ENCODE measurements at regions not wholly inside any gene's neighbourhood (a gene's known extent, or its start where the extent isn't known, plus 50 kb on each side); places are given as distances from the start of the nearest gene placed in this dataset.

DNA sequence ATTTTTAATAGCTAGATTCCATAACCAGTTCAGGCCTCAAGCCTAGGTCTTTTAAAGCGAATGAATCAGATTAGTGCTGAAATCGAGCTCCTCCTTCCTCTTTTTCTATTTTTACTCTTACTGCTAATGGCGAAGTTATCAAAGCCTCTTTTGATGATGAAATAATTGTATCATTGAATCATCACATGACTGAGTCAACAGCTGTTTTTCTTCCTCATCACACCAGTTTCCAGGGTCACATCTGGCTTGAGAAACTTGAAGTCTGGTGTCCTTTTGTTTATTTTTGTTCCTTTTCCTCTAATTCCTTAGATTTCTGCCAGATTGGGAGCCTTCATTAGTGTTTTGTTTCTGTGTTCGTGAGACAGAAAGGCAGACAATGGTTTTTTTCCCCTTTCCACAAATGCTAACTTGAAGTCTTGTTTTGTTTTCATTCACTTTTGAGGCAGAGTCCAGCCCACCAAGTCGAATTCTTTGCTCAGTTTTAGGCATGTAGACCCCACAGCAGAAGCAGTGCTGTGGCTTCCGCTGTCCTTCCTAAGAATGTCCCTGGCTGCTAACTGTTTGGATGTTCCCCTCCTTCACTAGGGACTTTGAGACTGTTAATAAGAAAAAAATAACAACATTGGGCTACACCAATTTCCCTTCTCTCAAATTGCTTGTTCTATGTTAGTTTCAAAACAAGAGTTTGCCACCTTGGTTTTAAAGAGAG lies 51.9 kb upstream of the FMOD start:
- TF ChIP-seq, protein P1, sequence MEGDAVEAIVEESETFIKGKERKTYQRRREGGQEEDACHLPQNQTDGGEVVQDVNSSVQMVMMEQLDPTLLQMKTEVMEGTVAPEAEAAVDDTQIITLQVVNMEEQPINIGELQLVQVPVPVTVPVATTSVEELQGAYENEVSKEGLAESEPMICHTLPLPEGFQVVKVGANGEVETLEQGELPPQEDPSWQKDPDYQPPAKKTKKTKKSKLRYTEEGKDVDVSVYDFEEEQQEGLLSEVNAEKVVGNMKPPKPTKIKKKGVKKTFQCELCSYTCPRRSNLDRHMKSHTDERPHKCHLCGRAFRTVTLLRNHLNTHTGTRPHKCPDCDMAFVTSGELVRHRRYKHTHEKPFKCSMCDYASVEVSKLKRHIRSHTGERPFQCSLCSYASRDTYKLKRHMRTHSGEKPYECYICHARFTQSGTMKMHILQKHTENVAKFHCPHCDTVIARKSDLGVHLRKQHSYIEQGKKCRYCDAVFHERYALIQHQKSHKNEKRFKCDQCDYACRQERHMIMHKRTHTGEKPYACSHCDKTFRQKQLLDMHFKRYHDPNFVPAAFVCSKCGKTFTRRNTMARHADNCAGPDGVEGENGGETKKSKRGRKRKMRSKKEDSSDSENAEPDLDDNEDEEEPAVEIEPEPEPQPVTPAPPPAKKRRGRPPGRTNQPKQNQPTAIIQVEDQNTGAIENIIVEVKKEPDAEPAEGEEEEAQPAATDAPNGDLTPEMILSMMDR (conservative IDR thresholded peaks at IDR 0.05): no peak
- TF ChIP-seq ZFX (IDR thresholded peaks at IDR 0.05): no peak

Measured in C4-2B (cell line).